ENCODE measurements at regions not wholly inside any gene's neighbourhood (a gene's known extent, or its start where the extent isn't known, plus 50 kb on each side); places are given as distances from the start of the nearest gene placed in this dataset.

DNA sequence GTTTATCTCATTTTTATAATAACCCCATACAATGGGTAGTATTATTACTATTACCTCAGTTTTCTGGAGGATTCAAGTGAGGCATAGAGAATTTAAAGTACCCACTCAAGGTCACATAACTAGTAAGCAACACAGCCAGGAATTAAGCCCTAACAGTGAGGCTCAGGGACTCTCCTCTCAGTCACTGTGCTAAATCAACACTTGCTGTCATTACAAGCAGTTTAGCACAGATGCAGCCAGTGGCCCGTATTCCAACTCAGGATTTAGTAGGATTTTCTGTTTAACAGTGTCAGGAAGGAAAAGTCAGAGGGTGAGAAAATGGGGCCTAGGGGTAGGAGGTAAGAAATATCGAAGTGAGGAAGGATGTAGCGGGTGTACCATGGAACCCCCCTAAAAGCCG is 536.9 kb downstream of the TMEM114 start:
- no peak overlapping the region for H3K4me2 ChIP-seq (ENCODE audit: control insufficient read depth, extremely low read depth, insufficient read depth, low read depth, low read length)
- H3K9me3 ChIP-seq (ENCODE audit: control insufficient read depth, low read depth, low read length): no peaks in the 10 kb centered on the region
- H3K27me3 ChIP-seq (ENCODE audit: control insufficient read depth, extremely low read depth, insufficient read depth, low read length): no peaks in the 10 kb centered on the region
- no peaks in the 10 kb centered on the region for H3K79me2 ChIP-seq (ENCODE audit: control insufficient read depth, insufficient read depth, low read length)
- FAIRE-seq (no peak), DNase-seq (ENCODE audit: low read depth, low spot score) (no peak)
- no peaks in the 10 kb centered on the region for H3K9me1 ChIP-seq (ENCODE audit: control insufficient read depth, extremely low read depth, insufficient read depth, low read length)
- no peak for TF ChIP-seq EZH2 (IDR thresholded peaks at IDR 0.05; ENCODE audit: low read length)
- TF ChIP-seq, protein P1, sequence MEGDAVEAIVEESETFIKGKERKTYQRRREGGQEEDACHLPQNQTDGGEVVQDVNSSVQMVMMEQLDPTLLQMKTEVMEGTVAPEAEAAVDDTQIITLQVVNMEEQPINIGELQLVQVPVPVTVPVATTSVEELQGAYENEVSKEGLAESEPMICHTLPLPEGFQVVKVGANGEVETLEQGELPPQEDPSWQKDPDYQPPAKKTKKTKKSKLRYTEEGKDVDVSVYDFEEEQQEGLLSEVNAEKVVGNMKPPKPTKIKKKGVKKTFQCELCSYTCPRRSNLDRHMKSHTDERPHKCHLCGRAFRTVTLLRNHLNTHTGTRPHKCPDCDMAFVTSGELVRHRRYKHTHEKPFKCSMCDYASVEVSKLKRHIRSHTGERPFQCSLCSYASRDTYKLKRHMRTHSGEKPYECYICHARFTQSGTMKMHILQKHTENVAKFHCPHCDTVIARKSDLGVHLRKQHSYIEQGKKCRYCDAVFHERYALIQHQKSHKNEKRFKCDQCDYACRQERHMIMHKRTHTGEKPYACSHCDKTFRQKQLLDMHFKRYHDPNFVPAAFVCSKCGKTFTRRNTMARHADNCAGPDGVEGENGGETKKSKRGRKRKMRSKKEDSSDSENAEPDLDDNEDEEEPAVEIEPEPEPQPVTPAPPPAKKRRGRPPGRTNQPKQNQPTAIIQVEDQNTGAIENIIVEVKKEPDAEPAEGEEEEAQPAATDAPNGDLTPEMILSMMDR (optimal IDR thresholded peaks at IDR 0.05 in 1 of 3, IDR thresholded peaks at IDR 0.05 in 1 of 3, conservative IDR thresholded peaks at IDR 0.05 in 1 of 3; ENCODE audit: extremely low read depth in 1 of 3, insufficient read depth in 2 of 3, low read length in 3 of 3): no peak
- H4K20me1 ChIP-seq (ENCODE audit: control insufficient read depth, extremely low read depth, insufficient read depth, low read length): no peaks in the 10 kb centered on the region
- H3K4me1 ChIP-seq (ENCODE audit: control insufficient read depth, extremely low read depth, insufficient read depth, low read length): no peaks in the 10 kb centered on the region
- H2AFZ ChIP-seq (ENCODE audit: control insufficient read depth, low read length): no peak overlapping the region
- no peak overlapping the region for H3K27ac ChIP-seq (ENCODE audit: control insufficient read depth, insufficient read depth, low read length)
- dilution Hi-C loops (cut with MboI; ENCODE audit: extremely low pct_ligation_motif_present, low sequenced_read_pairs): no loop called here
- no peak overlapping the region for H3K4me3 ChIP-seq (ENCODE audit: control insufficient read depth in 2 of 3, extremely low read depth in 1 of 3, insufficient read depth in 2 of 3, low read depth in 1 of 3, low read length in 3 of 3)
- no peak overlapping the region for H3K9ac ChIP-seq (ENCODE audit: control insufficient read depth, extremely low read depth, insufficient read depth, low read length)
- H3K36me3 ChIP-seq (ENCODE audit: control insufficient read depth in 2 of 2, extremely low read depth in 1 of 2, insufficient read depth in 2 of 2, low read length in 2 of 2): no peaks in the 10 kb centered on the region

DNA sequence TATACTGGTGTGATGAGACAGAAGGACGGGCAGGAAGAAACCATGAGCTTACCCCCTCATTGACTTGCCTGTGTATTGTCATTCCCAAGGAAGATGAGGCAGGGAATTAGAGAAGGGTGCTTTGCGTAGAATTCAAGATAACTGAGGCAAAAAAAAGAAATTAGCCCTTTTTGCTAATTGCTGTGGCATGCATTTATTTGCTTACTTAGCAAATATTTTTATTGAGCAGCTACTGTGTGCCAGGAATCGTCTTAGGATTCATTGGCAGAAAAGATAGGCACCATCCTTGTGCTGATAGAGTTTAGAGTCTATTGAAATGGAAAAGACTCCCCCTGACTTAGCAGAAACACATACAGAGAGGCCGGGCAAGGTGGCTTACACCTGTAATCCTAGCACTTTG is 541.9 kb downstream of the TMEM114 start:
- Histone ChIP-seq H3K4me3 (ENCODE audit: control insufficient read depth in 2 of 3, extremely low read depth in 1 of 3, insufficient read depth in 2 of 3, low read depth in 1 of 3, low read length in 3 of 3) (no peak overlapping the region), H3K27me3 (ENCODE audit: control insufficient read depth, extremely low read depth, insufficient read depth, low read length) (no peaks in the 10 kb centered on the region), H3K4me2 (ENCODE audit: control insufficient read depth, extremely low read depth, insufficient read depth, low read depth, low read length) (no peak overlapping the region), H3K9me3 (ENCODE audit: control insufficient read depth, low read depth, low read length) (peaks cover 6% of the 10 kb centered on the region), H3K4me1 (ENCODE audit: control insufficient read depth, extremely low read depth, insufficient read depth, low read length) (no peaks in the 10 kb centered on the region), H3K36me3 (ENCODE audit: control insufficient read depth in 2 of 2, extremely low read depth in 1 of 2, insufficient read depth in 2 of 2, low read length in 2 of 2) (no peaks in the 10 kb centered on the region), H3K79me2 (ENCODE audit: control insufficient read depth, insufficient read depth, low read length) (no peaks in the 10 kb centered on the region), H3K27ac (ENCODE audit: control insufficient read depth, insufficient read depth, low read length) (no peak overlapping the region), H3K9me1 (ENCODE audit: control insufficient read depth, extremely low read depth, insufficient read depth, low read length) (no peaks in the 10 kb centered on the region), H2AFZ (ENCODE audit: control insufficient read depth, low read length) (no peak overlapping the region), H4K20me1 (ENCODE audit: control insufficient read depth, extremely low read depth, insufficient read depth, low read length) (no peaks in the 10 kb centered on the region), H3K9ac (ENCODE audit: control insufficient read depth, extremely low read depth, insufficient read depth, low read length) (no peak overlapping the region)
- no peak for FAIRE-seq
- DNase-seq (ENCODE audit: low read depth, low spot score): no peak
- dilution Hi-C loops (cut with MboI; ENCODE audit: extremely low pct_ligation_motif_present, low sequenced_read_pairs): no loop called here
- TF ChIP-seq EZH2 (IDR thresholded peaks at IDR 0.05; ENCODE audit: low read length): no peak
- TF ChIP-seq, protein P1 (optimal IDR thresholded peaks at IDR 0.05 in 1 of 3, IDR thresholded peaks at IDR 0.05 in 1 of 3, conservative IDR thresholded peaks at IDR 0.05 in 1 of 3; ENCODE audit: extremely low read depth in 1 of 3, insufficient read depth in 2 of 3, low read length in 3 of 3): no peak
